ENCODE measurements at regions not wholly inside any gene's neighbourhood (a gene's known extent, or its start where the extent isn't known, plus 50 kb on each side); places are given as distances from the start of the nearest gene placed in this dataset.
"Not testable (repeated sequence)": the region's sequence is repeated elsewhere in the genome, so short reads cannot be mapped to it uniquely, and the experiment has no call there.

GRCh38 chr13:75959861-75960481 is 323.8 kb downstream of the LMO7 start:
- CTCF ChIA-PET, result interaction anchor here (0.7 kb wide), 1 partner anchor 1179 kb away, joined by 3 read pairs; no protein-coding TSS in a partner anchor
- POLR2A ChIA-PET, result interaction anchor here (0.7 kb wide), 1 partner anchor 320 kb away, joined by 3 read pairs; no protein-coding TSS in a partner anchor
- no peak for DNase-seq (ENCODE audit: extremely low spot score)
- TF ChIP-seq PKNOX1 (IDR thresholded peaks at IDR 0.05) (no peak), NFRKB (IDR thresholded peaks at IDR 0.05) (no peak), ARNT (IDR thresholded peaks at IDR 0.05) (no peak), ZNF384 (IDR thresholded peaks at IDR 0.05) (no peak), FOXM1 (IDR thresholded peaks at IDR 0.05; ENCODE audit: borderline replicate concordance) (no peak), HDGF (IDR thresholded peaks at IDR 0.05; ENCODE audit: borderline replicate concordance) (no peak), SP1 (IDR thresholded peaks at IDR 0.05) (no peak), FOXA1 (IDR thresholded peaks at IDR 0.05) (no peak), ELF4 (IDR thresholded peaks at IDR 0.05) (no peak), BHLHE40 (IDR thresholded peaks at IDR 0.05; ENCODE audit: borderline replicate concordance) (no peak), SUZ12 (IDR thresholded peaks at IDR 0.05) (no peak), FOXK2 (IDR thresholded peaks at IDR 0.05) (no peak)

GRCh38 chr13:75953589-75953988 is 317.5 kb downstream of the LMO7 start:
- DNase-seq (ENCODE audit: extremely low spot score); CTCF ChIA-PET; POLR2A ChIA-PET: not testable (repeated sequence)

DNA sequence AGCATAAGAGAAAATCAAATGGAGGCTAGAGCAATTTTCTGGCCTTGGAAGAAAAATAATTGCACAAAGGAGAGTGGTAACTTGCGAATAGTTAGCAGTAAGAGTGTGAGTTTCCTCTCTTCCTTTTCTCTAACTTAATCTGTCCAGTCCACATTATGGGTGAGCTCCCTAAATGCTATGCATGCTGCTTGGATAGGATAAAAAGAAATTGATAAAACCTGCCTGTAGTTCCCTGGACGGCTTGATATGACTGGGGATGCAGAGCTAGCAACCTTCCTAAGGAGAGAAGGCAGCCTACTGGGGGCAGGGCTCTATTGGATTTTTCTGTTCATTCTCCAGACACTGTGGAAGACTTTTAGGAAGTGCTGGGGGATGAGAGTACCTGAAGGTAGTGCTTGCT is 311.3 kb downstream of the LMO7 start:
- TF ChIP-seq FOXK2 (IDR thresholded peaks at IDR 0.05), result no peak
- TF ChIP-seq LEF1 (IDR thresholded peaks at IDR 0.05; ENCODE audit: borderline replicate concordance), result no peak
- TF ChIP-seq ARNT (IDR thresholded peaks at IDR 0.05), result no peak
- no peak for TF ChIP-seq PKNOX1 (IDR thresholded peaks at IDR 0.05)
- DNase-seq (ENCODE audit: extremely low spot score), result no peak
- POLR2A ChIA-PET, result no interaction called here
- CTCF ChIA-PET, result no interaction called here

GRCh38 chr13:75946536-75947284 is 310.6 kb downstream of the LMO7 start:
- POLR2A ChIA-PET, result no interaction called here
- CTCF ChIA-PET, result no interaction called here
- DNase-seq (ENCODE audit: extremely low spot score), result no peak

GRCh38 chr13:75945841-75946482 is 309.8 kb downstream of the LMO7 start:
- no peak for DNase-seq (ENCODE audit: extremely low spot score)
- TF ChIP-seq FOXM1 (IDR thresholded peaks at IDR 0.05; ENCODE audit: borderline replicate concordance), result no peak
- TF ChIP-seq LEF1 (IDR thresholded peaks at IDR 0.05; ENCODE audit: borderline replicate concordance), result no peak
- no peak for TF ChIP-seq FOXK2 (IDR thresholded peaks at IDR 0.05)
- ChIA-PET CTCF (no interaction called here), POLR2A (no interaction called here)

More at GRCh38 chr13:75946536-75947284, 310.6 kb downstream of the LMO7 start:
- TF ChIP-seq ARNT (IDR thresholded peaks at IDR 0.05), result no peak
- TF ChIP-seq SUZ12 (IDR thresholded peaks at IDR 0.05), result no peak
- no peak for TF ChIP-seq ZNF384 (IDR thresholded peaks at IDR 0.05)
- TF ChIP-seq FOXA1 (IDR thresholded peaks at IDR 0.05), result no peak
- no peak for TF ChIP-seq CTBP1 (IDR thresholded peaks at IDR 0.05; ENCODE audit: borderline replicate concordance)
- TF ChIP-seq SP1 (IDR thresholded peaks at IDR 0.05), result no peak
- TF ChIP-seq PKNOX1 (IDR thresholded peaks at IDR 0.05), result no peak
- no peak for TF ChIP-seq BHLHE40 (IDR thresholded peaks at IDR 0.05; ENCODE audit: borderline replicate concordance)
- TF ChIP-seq FOXK2 (IDR thresholded peaks at IDR 0.05), result no peak
- TF ChIP-seq FOXM1 (IDR thresholded peaks at IDR 0.05; ENCODE audit: borderline replicate concordance), result no peak
- TF ChIP-seq LEF1 (IDR thresholded peaks at IDR 0.05; ENCODE audit: borderline replicate concordance), result no peak
- TF ChIP-seq ELF4 (IDR thresholded peaks at IDR 0.05), result no peak
- no peak for TF ChIP-seq L3MBTL2 (conservative IDR thresholded peaks at IDR 0.05)
- TF ChIP-seq HDGF (IDR thresholded peaks at IDR 0.05; ENCODE audit: borderline replicate concordance), result no peak
- no peak for TF ChIP-seq TARDBP (IDR thresholded peaks at IDR 0.05)

- DNase-seq (ENCODE audit: extremely low spot score), result no peak
- CTCF ChIA-PET, result no interaction called here
- POLR2A ChIA-PET, result no interaction called here
- TF ChIP-seq SUZ12 (IDR thresholded peaks at IDR 0.05) (no peak), CTBP1 (IDR thresholded peaks at IDR 0.05; ENCODE audit: borderline replicate concordance) (no peak), L3MBTL2 (conservative IDR thresholded peaks at IDR 0.05) (no peak), FOXM1 (IDR thresholded peaks at IDR 0.05; ENCODE audit: borderline replicate concordance) (no peak), PKNOX1 (IDR thresholded peaks at IDR 0.05) (no peak), TARDBP (IDR thresholded peaks at IDR 0.05) (no peak), SP1 (IDR thresholded peaks at IDR 0.05) (no peak), BHLHE40 (IDR thresholded peaks at IDR 0.05; ENCODE audit: borderline replicate concordance) (no peak), ELF4 (IDR thresholded peaks at IDR 0.05) (no peak), HDGF (IDR thresholded peaks at IDR 0.05; ENCODE audit: borderline replicate concordance) (no peak), LEF1 (IDR thresholded peaks at IDR 0.05; ENCODE audit: borderline replicate concordance) (no peak), FOXK2 (IDR thresholded peaks at IDR 0.05) (no peak), NFRKB (IDR thresholded peaks at IDR 0.05) (no peak)
These were observed 302.9 kb downstream of the LMO7 start for GRCh38 chr13:75938811-75939560.

All from HEK293T (cell line).